ENCODE measurements at regions not wholly inside any gene's neighbourhood (a gene's known extent, or its start where the extent isn't known, plus 50 kb on each side); places are given as distances from the start of the nearest gene placed in this dataset.

DNA sequence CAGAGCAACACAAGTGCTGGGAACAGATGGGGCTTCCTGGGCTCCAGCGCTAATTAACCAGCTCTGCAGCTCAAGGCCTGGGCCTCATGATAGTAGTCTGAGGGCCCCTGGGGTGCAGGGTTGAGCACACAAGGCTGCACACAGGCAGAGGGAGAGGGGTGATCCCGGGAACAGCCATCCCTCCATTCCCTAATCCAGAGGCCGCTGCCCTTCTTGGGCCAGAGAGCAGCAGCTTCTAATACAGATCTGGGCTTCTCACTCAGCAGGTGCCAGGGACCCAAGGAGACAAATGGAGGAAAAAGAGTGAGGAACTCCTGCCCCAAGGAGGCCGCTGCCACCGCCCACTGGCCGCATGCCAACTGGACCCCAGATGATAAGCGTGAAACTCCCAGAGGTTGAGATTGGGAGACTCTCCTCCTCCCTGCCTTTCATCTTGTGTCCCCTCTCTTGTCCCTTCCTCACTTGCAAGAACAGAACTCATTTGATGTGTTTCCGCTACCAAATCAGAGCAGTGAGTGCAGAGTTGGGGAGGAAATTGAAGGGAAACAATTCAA, 58.0 kb upstream of the IFNAR2 start:
- H3K36me3 ChIP-seq = no peaks in the 10 kb centered on the region
- H3K9me3 ChIP-seq (ENCODE audit: low read depth) = no peaks in the 10 kb centered on the region
- no peak overlapping the region for H3K27ac ChIP-seq
- no peaks in the 10 kb centered on the region for H3K27me3 ChIP-seq
- no peaks in the 10 kb centered on the region for H3K4me1 ChIP-seq (ENCODE audit: low read depth)
- no peak overlapping the region for H3K4me3 ChIP-seq
- TF ChIP-seq, protein P1, sequence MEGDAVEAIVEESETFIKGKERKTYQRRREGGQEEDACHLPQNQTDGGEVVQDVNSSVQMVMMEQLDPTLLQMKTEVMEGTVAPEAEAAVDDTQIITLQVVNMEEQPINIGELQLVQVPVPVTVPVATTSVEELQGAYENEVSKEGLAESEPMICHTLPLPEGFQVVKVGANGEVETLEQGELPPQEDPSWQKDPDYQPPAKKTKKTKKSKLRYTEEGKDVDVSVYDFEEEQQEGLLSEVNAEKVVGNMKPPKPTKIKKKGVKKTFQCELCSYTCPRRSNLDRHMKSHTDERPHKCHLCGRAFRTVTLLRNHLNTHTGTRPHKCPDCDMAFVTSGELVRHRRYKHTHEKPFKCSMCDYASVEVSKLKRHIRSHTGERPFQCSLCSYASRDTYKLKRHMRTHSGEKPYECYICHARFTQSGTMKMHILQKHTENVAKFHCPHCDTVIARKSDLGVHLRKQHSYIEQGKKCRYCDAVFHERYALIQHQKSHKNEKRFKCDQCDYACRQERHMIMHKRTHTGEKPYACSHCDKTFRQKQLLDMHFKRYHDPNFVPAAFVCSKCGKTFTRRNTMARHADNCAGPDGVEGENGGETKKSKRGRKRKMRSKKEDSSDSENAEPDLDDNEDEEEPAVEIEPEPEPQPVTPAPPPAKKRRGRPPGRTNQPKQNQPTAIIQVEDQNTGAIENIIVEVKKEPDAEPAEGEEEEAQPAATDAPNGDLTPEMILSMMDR (IDR thresholded peaks at IDR 0.05; ENCODE audit: low read depth, low read length) = no peak
- DNase-seq (ENCODE audit: low read depth in 1 of 2, low spot score in 1 of 2) = no peak

- DNase-seq (ENCODE audit: low read depth in 1 of 2, low spot score in 1 of 2) = no peak
- no peaks in the 10 kb centered on the region for H3K9me3 ChIP-seq (ENCODE audit: low read depth)
- H3K4me3 ChIP-seq = no peak overlapping the region
- H3K27ac ChIP-seq = no peak overlapping the region
- no peaks in the 10 kb centered on the region for H3K4me1 ChIP-seq (ENCODE audit: low read depth)
- no peaks in the 10 kb centered on the region for H3K27me3 ChIP-seq
- TF ChIP-seq, protein P1 (IDR thresholded peaks at IDR 0.05; ENCODE audit: low read depth, low read length) = no peak
- no peaks in the 10 kb centered on the region for H3K36me3 ChIP-seq
Observed at GRCh38 chr21:33174756-33175155, 55.0 kb upstream of the IFNAR2 start.
